Panc1 (cell line): ENCODE measurements at regions not wholly inside any gene's neighbourhood (a gene's known extent, or its start where the extent isn't known, plus 50 kb on each side); places are given as distances from the start of the nearest gene placed in this dataset.
"Not testable (repeated sequence)": the region's sequence is repeated elsewhere in the genome, so short reads cannot be mapped to it uniquely, and the experiment has no call there.

Experiments
- CTCF ChIP-seq: fragments of 450-650 bp; IDR thresholded peaks from 2 replicates; pipeline ENCODE4 v1.5.1; 2017; ENCODE audit warnings: mild to moderate bottlenecking
- SIN3A ChIP-seq: IDR thresholded peaks from 2 replicates; pipeline ENCODE4 v1.6.1; 2012; ENCODE audit warnings: low read depth, mild to moderate bottlenecking, low read length, moderate library complexity, borderline replicate concordance; ENCODE audit not compliant: insufficient read depth

DNA sequence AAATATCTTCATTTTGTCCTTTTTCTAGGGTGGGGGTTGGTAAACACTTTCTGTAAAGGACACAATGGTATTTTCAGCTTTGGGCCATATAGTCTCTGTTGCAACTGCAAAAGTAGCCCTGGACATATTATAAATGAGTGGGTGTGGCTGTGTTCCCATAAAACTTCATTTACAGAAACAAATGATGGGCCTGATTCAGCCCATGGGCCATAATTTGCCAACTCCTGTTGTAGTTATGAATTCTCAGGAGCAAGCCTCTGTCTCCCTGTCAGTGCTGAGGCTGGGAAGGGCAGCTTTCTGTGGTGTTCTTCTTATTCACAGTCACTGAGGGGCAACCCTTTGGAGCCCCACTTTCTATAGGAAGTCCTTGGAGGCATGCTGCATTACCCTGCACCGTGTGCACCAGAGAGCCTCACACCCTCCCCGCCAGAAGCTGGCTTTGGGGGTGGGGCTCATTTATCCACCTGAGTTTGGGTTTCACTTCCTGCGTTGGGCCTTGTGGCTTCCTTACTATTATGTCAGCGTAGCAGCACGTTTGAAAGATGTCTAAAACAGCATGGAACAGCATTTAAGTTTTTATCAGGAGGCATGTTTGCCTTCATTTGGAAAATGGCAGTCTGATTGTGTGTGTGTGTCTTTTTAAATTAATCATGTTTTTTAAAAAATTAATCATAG lies 60.8 kb upstream of the FAN1 start:
- TF ChIP-seq CTCF, SIN3A: not testable (repeated sequence)
